CD4-positive, alpha-beta T cell (primary cell): ENCODE measurements at regions not wholly inside any gene's neighbourhood (a gene's known extent, or its start where the extent isn't known, plus 50 kb on each side); places are given as distances from the start of the nearest gene placed in this dataset.

Experiments used
- ATAC-seq: fragments of 200-7000 bp; cut with Tn5 transposase; one replicate; pipeline ENCODE4 v1.10.0; 2022; ENCODE audit warnings: mild to moderate bottlenecking; ENCODE audit not compliant: poor library complexity
- CTCF ChIA-PET: fragments of 350-600 bp; sonication (Branson Sonifier 250); formaldehyde crosslinking; loops from one replicate; lab custom pipeline; 2021; ENCODE audit warnings: antibody characterized with exemption, inconsistent platforms; lab: Charles Lee
- POLR2A ChIA-PET: fragments of 350-600 bp; sonication (Branson Sonifier 250); formaldehyde crosslinking; loops from one replicate; lab custom pipeline; 2021; ENCODE audit warnings: antibody characterized with exemption, inconsistent platforms; lab: Charles Lee
- DNase-seq, 14 experiments: peaks; one replicate each; pipeline ENCODE4 v3.0.0-alpha.2; 2013 to 2020; ENCODE audit warnings: mixed read lengths in 2 of 14
- H3K27ac ChIP-seq, 2 donors: one replicate each; pipeline versions ENCODE4 v1.5.1 to v1.7.0; 2013; ENCODE audit warnings: low read length in 2 of 2, low read depth in 1 of 2, mild to moderate bottlenecking in 1 of 2
- H3K27me3 ChIP-seq, 2 experiments: 1 replicate in 1 of 2; 2 replicates in 1 of 2; pipeline versions ENCODE4 v1.6.1 to v1.7.0; 2013; ENCODE audit warnings: low read length in 2 of 2, control low read depth in 1 of 2, mild to moderate bottlenecking in 1 of 2, moderate library complexity in 1 of 2; ENCODE audit not compliant: insufficient read depth in 2 of 2, control insufficient read depth in 1 of 2
- H3K36me3 ChIP-seq: one replicate; pipeline ENCODE4 v1.6.1; 2013; ENCODE audit warnings: low read length, control low read depth; ENCODE audit not compliant: insufficient read depth
- H3K4me1 ChIP-seq: one replicate; pipeline ENCODE4 v1.6.1; 2013; ENCODE audit warnings: low read length, control low read depth; ENCODE audit not compliant: insufficient read depth
- H3K4me3 ChIP-seq: one replicate; pipeline ENCODE4 v1.5.1; 2013; ENCODE audit warnings: mild to moderate bottlenecking, low read length, moderate library complexity
- H3K9me3 ChIP-seq, 2 experiments: 1 replicate in 1 of 2; 2 replicates in 1 of 2; pipeline versions ENCODE4 v1.6.1 to v1.7.0; 2013; ENCODE audit warnings: low read length in 2 of 2, mild to moderate bottlenecking in 2 of 2, control low read depth in 1 of 2, moderate library complexity in 1 of 2; ENCODE audit not compliant: control insufficient read depth in 1 of 2, insufficient read depth in 1 of 2
- H3K27ac Mint-ChIP-seq: one replicate; pipeline ENCODE4 v1.8.0; 2020; ENCODE audit warnings: mixed read lengths
- H3K27me3 Mint-ChIP-seq: one replicate; pipeline ENCODE4 v1.8.0; 2021; ENCODE audit warnings: mixed read lengths
- H3K36me3 Mint-ChIP-seq: one replicate; pipeline ENCODE4 v1.8.0; 2021; ENCODE audit warnings: low read depth, mixed read lengths
- H3K4me1 Mint-ChIP-seq: one replicate; pipeline ENCODE4 v1.8.0; 2021; ENCODE audit warnings: low read depth, mixed read lengths
- H3K4me3 Mint-ChIP-seq: one replicate; pipeline ENCODE4 v1.8.0; 2020; ENCODE audit warnings: mild to moderate bottlenecking, mixed read lengths
- H3K9me3 Mint-ChIP-seq: one replicate; pipeline ENCODE4 v1.8.0; 2020; ENCODE audit warnings: mixed read lengths
- CTCF ChIP-seq: fragments of 200-600 bp; IDR thresholded peaks from one replicate; pipeline ENCODE4 v1.8.0; 2022; ENCODE audit warnings: antibody characterized with exemption, mild to moderate bottlenecking
- intact Hi-C, 2 experiments: fragments of 100-400 bp; cut with DNase I in 1 of 2; cut with micrococcal nuclease in 1 of 2; formaldehyde crosslinking; loops; one replicate each; pipeline versions ENCODE4 v1.15.1 to v1.9.0; 2023 to 2025; cut with DNase I, micrococcal nuclease

GRCh38 chr17:70678889-70679288 is 509.6 kb downstream of the KCNJ2 start:
- H3K36me3 Mint-ChIP-seq: no peaks in the 10 kb centered on the region
- Histone ChIP-seq H3K4me3 (no peak overlapping the region), H3K9me3 (peaks cover 0 to 3% of the 10 kb centered on the region in 2 experiments), H3K27me3 (no peaks in the 10 kb centered on the region), H3K27ac (no peak overlapping the region), H3K4me1 (no peaks in the 10 kb centered on the region), H3K36me3 (no peaks in the 10 kb centered on the region)
- no peak overlapping the region for H3K4me3 Mint-ChIP-seq
- H3K27ac Mint-ChIP-seq: no peak overlapping the region
- ChIA-PET CTCF (no interaction called here), POLR2A (no interaction called here)
- no peaks in the 10 kb centered on the region for H3K4me1 Mint-ChIP-seq
- ATAC-seq: no peak
- peaks cover 3% of the 10 kb centered on the region for H3K27me3 Mint-ChIP-seq
- no peaks in the 10 kb centered on the region for H3K9me3 Mint-ChIP-seq
- DNase-seq: no peak
- intact Hi-C loops: no loop called here
- no peak for TF ChIP-seq CTCF

DNA sequence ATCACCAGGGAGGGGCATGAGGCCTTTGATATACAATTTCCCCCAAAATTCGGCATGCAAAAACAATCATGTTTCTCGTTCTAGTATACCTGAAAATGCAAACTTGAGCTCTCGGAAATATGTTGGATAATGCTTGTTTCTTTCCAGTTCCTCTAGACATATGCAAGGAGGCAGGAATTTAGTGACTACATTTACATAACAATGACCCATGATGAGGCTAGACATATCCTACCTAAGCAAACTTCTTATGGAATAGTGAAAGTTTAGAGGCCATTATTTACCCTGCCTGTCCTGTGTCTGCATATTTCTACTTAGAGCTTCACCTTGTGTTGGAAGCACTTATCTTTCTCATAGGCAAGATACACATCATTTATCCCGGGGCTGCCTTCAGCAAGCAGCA is 514.6 kb downstream of the KCNJ2 start:
- no peaks in the 10 kb centered on the region for H3K9me3 Mint-ChIP-seq
- no peak overlapping the region for H3K4me3 ChIP-seq
- H3K27ac Mint-ChIP-seq: no peak overlapping the region
- no peaks in the 10 kb centered on the region for H3K36me3 ChIP-seq
- no peaks in the 10 kb centered on the region for H3K4me1 ChIP-seq
- no peaks in the 10 kb centered on the region for H3K27me3 ChIP-seq
- H3K4me1 Mint-ChIP-seq: no peaks in the 10 kb centered on the region
- intact Hi-C loops: no loop called here
- TF ChIP-seq CTCF: no peak
- CTCF ChIA-PET: no interaction called here
- H3K27me3 Mint-ChIP-seq: peaks cover 3% of the 10 kb centered on the region
- POLR2A ChIA-PET: no interaction called here
- no peak overlapping the region for H3K27ac ChIP-seq
- H3K36me3 Mint-ChIP-seq: no peaks in the 10 kb centered on the region
- no peaks in the 10 kb centered on the region for H3K9me3 ChIP-seq
- ATAC-seq (no peak), DNase-seq (no peak)
- no peak overlapping the region for H3K4me3 Mint-ChIP-seq

GRCh38 chr17:70687421-70687820 is 518.1 kb downstream of the KCNJ2 start:
- CTCF ChIA-PET: no interaction called here

More at GRCh38 chr17:70687421-70687820, 518.1 kb downstream of the KCNJ2 start:
- Histone ChIP-seq H3K4me3 (no peak overlapping the region), H3K27ac (no peak overlapping the region), H3K27me3 (no peaks in the 10 kb centered on the region), H3K4me1 (no peaks in the 10 kb centered on the region), H3K9me3 (no peaks in the 10 kb centered on the region), H3K36me3 (no peaks in the 10 kb centered on the region)
- Mint-ChIP-seq H3K4me3 (no peak overlapping the region), H3K27me3 (peaks cover 1% of the 10 kb centered on the region), H3K27ac (no peak overlapping the region), H3K4me1 (no peaks in the 10 kb centered on the region), H3K9me3 (no peaks in the 10 kb centered on the region), H3K36me3 (no peaks in the 10 kb centered on the region)
- TF ChIP-seq CTCF: no peak
- no peak for ATAC-seq
- no peak for DNase-seq
- POLR2A ChIA-PET: no interaction called here
- intact Hi-C loops: no loop called here
